ENCODE measurements at regions not wholly inside any gene's neighbourhood (a gene's known extent, or its start where the extent isn't known, plus 50 kb on each side); places are given as distances from the start of the nearest gene placed in this dataset.

DNA sequence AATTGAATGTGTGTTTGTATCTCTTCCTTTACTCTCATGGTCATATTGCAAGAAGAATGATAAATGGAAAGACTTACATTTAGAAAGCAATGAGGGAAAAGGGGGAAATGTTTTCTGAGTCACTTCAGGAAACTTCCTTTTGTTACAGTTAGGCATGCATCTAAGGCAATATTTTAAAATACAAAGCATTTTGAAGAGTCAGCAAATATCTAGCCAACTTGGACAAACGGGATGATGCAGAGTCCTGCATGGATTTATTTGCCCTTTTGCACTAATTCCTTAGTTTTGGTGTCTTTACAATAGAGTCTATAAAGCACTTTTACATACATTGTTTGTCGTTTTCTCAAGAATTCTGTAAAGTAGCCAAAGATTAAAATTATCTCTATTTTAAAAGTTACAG lies 286.2 kb upstream of the UBE2E2 start:
- H3K4me3 ChIP-seq (ENCODE audit: low read depth, low read length) = no peak overlapping the region
- no peak for DNase-seq (ENCODE audit: low read depth, low spot score)
- CTCF ChIA-PET = no interaction called here
- POLR2A ChIA-PET = no interaction called here
- TF ChIP-seq, protein P1, sequence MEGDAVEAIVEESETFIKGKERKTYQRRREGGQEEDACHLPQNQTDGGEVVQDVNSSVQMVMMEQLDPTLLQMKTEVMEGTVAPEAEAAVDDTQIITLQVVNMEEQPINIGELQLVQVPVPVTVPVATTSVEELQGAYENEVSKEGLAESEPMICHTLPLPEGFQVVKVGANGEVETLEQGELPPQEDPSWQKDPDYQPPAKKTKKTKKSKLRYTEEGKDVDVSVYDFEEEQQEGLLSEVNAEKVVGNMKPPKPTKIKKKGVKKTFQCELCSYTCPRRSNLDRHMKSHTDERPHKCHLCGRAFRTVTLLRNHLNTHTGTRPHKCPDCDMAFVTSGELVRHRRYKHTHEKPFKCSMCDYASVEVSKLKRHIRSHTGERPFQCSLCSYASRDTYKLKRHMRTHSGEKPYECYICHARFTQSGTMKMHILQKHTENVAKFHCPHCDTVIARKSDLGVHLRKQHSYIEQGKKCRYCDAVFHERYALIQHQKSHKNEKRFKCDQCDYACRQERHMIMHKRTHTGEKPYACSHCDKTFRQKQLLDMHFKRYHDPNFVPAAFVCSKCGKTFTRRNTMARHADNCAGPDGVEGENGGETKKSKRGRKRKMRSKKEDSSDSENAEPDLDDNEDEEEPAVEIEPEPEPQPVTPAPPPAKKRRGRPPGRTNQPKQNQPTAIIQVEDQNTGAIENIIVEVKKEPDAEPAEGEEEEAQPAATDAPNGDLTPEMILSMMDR (IDR thresholded peaks at IDR 0.05; ENCODE audit: insufficient read depth, low read length, missing control alignments) = no peak

DNA sequence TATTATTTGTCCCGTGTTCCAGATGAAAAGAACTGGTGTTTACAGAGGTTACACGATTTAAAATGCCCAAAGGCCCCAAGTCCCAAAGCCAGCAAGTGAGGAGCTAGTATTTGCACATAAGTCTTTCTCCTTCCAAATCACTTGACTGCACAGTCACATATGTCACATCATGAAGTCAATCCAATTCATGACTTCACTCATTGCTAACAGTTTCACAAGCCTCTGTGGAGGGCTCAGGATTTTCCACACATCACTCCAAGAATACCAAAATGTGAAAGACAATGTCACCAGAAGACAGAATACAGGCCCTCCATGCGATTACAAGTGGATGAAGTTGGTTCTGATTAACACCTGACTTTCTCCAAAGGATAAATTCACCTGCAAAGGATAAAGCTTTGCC lies 283.1 kb upstream of the UBE2E2 start:
- ChIA-PET POLR2A (no interaction called here), CTCF (interaction anchor here (1.0 kb wide), 1 partner anchor 41 kb away, joined by 3 read pairs; no protein-coding TSS in a partner anchor)
- no peak overlapping the region for H3K4me3 ChIP-seq (ENCODE audit: low read depth, low read length)
- TF ChIP-seq, protein P1 (IDR thresholded peaks at IDR 0.05; ENCODE audit: insufficient read depth, low read length, missing control alignments) = no peak
- DNase-seq (ENCODE audit: low read depth, low spot score) = no peak

DNA sequence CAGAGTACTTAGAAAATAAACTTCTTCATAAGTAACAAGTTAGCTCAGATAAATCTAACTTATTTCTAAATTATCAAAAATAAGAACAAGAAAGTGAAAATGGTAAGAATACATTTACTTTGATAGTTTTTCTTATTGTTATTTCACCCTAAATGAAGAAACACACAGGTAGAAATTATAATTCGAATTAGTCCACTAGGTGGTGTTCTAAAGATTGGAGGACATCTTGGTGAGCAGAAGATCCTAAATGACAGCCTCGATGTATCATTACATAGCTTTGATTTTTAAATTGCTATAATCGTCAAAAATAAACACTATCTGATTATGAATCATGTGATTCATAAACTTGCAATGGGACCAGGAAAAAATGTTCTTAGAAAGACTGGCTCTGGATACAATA lies 280.8 kb upstream of the UBE2E2 start:
- no peak for DNase-seq (ENCODE audit: low read depth, low spot score)
- H3K4me3 ChIP-seq (ENCODE audit: low read depth, low read length) = no peak overlapping the region
- ChIA-PET POLR2A (no interaction called here), CTCF (interaction anchor here (0.7 to 1.5 kb wide), 2 partner anchors 19 to 881 kb away, joined by 3 read pairs; no protein-coding TSS in a partner anchor)
- TF ChIP-seq, protein P1 (IDR thresholded peaks at IDR 0.05; ENCODE audit: insufficient read depth, low read length, missing control alignments) = no peak

DNA sequence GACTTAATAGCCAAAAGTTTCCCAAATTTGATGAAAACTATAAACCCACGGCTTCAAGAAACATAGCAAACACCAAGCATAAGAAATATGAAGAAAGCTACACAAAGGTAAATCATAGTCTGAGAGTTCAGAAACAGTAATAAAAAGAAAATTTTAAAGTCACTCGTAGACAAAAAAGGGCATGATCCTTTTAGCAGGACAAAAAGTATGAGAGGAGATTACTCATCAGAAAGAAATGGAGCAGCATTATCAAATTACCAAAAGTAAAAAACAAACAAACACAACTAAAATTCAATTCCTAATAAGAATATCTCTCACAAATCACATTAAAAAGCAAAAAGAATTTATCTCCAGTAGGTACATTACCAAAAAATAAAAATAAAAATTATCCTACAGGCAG lies 279.4 kb upstream of the UBE2E2 start:
- no peak overlapping the region for H3K4me3 ChIP-seq (ENCODE audit: low read depth, low read length)
- CTCF ChIA-PET = no interaction called here
- POLR2A ChIA-PET = no interaction called here

DNA sequence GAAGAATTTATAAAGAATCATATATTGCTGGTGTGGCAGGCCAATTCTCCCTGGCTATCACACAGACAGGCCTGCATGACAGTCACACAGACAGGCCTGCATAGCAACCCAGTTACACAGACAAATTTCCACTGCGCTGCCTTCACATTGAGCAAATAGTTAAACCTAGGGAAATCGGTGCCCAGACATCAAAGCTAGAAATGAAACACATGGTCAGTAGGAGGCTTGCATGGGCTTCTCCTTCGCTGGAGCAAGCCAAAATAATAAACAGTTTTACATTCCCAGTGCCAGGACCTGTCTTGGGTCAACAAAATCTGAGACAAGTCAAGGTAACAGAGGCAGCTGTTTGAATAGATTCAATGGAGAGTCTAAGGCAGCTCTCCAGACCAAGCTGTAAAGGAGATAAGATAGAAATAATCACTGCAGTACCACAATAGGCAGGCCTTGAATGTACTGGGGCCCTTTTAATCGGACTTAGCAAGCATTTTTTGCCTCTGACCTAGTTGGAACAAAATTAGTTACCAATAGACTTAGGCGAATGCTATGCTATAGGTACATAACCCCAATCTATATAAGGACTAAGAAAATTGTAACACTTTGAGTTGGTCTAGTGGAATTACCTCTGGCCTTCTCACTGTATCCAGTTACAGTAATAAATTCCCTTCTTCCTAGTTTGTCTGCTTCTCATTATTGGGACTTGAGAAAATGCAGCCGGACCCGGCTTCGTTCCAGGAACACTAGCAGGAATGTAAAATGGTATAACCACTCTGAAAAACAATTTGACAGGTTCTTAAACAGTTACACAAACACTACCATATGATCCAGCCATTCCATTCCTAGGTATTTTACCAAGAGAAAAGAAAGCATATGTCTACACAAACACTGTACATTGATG lies 274.7 kb upstream of the UBE2E2 start:
- CTCF ChIA-PET = no interaction called here
- no peak overlapping the region for H3K4me3 ChIP-seq (ENCODE audit: low read depth, low read length)
- TF ChIP-seq, protein P1 (IDR thresholded peaks at IDR 0.05; ENCODE audit: insufficient read depth, low read length, missing control alignments) = no peak
- POLR2A ChIA-PET = no interaction called here
- no peak for DNase-seq (ENCODE audit: low read depth, low spot score)

More for the DNA sequence above, 279.4 kb upstream of the UBE2E2 start:
- TF ChIP-seq, protein P1 (IDR thresholded peaks at IDR 0.05; ENCODE audit: insufficient read depth, low read length, missing control alignments) = no peak
- no peak for DNase-seq (ENCODE audit: low read depth, low spot score)

DNA sequence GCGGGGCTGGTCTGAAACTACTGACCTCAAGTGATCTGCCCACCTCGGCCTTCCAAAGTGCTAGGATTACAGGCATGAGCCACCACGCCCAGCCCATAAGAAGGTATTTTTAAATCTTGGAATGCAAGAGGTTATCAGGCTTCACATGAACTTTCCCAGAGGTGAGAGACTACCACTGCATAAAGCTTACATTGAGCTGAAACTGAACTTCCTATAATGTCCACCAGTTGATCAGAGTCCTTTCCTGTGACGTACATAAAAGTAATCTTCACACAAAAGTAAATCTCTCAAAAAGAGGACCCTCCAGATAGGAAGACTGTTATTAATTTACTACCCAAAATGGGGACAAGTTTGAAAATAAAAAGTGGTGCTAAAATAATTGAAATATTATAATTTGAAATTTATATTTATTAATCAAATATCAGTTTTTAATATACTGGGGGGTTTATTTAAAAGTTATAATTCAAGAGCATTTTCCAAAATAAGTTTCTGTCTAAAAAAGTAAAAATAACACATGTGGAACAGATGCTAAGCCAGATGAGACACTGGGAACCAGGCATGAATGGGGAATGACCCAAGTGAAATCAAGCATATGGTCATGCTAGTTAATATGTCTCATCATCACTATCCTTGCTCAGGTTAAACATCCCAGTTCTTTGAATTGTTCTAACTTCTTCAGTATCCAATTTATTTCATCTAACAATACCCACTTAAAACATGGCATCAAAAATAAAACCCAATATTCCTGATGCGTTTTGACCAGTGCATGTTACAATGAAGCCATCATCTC lies 269.9 kb upstream of the UBE2E2 start:
- no peak overlapping the region for H3K4me3 ChIP-seq (ENCODE audit: low read depth, low read length)
- CTCF ChIA-PET = no interaction called here
- DNase-seq (ENCODE audit: low read depth, low spot score) = no peak
- POLR2A ChIA-PET = no interaction called here
- TF ChIP-seq, protein P1 (IDR thresholded peaks at IDR 0.05; ENCODE audit: insufficient read depth, low read length, missing control alignments) = no peak
